ENCODE measurements at regions not wholly inside any gene's neighbourhood (a gene's known extent, or its start where the extent isn't known, plus 50 kb on each side); places are given as distances from the start of the nearest gene placed in this dataset.
"Not testable (repeated sequence)": the region's sequence is repeated elsewhere in the genome, so short reads cannot be mapped to it uniquely, and the experiment has no call there.

DNA sequence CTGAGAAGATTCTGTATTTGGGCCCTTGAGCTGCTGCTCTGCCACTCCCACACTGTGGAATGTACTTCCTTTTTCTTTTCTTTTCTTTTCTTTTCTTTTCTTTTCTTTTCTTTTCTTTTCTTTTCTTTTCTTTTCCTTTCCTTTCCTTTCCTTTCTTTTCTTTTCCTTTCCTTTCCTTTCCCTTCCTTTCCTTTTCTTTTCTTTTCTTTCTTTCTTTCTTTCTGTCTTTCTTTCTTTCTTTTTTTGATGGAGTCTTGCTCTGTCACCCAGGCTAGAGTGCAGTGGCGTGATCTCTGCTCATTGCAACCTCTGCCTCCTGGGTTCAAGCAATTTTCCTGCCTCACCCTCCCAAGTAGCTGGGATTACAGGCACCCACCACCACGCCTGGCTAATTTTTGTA, 89.8 kb downstream of the DNAAF6 start:
- DNase-seq (ENCODE audit: low spot score): not testable (repeated sequence)

DNA sequence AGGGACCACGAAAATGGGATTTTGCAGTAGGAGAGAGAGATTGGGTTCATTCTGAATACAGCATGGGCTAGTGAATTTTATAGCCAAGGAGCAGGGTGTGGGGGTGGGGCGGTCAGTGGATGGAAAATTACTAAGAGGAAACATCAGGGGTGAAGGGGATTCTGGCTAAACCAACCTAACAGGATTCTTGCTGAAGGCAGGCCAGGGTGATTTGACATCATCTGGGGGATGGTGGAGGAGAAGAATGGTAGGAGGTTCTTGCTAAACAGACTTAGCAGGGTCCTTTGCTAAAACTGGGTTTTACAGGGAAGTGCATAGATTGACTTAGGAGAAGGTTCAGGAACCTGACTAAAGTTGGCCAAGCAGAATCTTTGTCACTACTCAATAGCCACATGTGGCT, 91.9 kb downstream of the DNAAF6 start:
- DNase-seq (ENCODE audit: low spot score): no peak

DNA sequence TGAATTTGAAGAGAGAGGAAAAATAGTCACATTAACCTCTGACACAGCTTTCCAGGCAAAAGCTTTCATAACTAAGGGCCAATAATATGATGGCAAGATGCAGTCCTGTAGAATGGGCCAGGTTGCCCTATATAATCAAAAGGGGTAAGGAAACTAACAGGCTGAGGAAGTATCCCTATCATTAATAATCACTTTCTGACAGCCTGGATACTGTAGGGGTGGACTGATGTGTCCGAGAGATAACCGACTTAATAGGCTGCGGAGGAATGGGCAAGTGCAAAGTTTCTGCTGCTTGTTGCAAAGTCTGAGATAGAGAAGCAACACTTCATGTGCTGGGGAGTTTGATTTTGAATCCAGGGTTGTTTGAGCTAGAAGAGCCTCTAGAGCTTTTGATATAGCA, 94.8 kb downstream of the DNAAF6 start:
- DNase-seq (ENCODE audit: low spot score): no peak

DNA sequence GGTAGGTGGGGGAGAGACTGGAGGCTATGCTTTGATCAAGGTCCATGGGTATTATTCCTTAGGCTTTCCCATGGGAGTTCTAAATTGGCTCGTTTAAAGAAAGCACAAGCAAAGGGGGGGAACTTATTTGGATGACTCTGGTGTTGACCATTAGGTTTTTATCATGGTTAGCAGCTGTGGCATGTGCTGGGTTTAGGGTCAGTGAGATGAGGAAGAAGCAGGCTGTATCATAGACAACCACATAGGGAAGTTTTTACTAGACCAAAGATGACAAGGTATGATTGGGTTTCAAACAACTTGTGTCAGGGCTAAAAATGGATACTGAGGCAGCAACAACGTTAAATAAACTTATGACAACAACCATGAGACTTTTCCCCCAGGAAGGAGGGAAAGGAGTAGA, 97.7 kb downstream of the DNAAF6 start:
- DNase-seq (ENCODE audit: low spot score): no peak

- DNase-seq (ENCODE audit: low spot score): no peak
Measured at GRCh38 chrX:107323786-107324492, 117.5 kb downstream of the DNAAF6 start.

- DNase-seq (ENCODE audit: low spot score): peak; percentile 5
Measured at GRCh38 chrX:107324493-107325310, 118.3 kb downstream of the DNAAF6 start.

GRCh38 chrX:107325467-107325866, 119.1 kb downstream of the DNAAF6 start:
- DNase-seq (ENCODE audit: low spot score): no peak

DNA sequence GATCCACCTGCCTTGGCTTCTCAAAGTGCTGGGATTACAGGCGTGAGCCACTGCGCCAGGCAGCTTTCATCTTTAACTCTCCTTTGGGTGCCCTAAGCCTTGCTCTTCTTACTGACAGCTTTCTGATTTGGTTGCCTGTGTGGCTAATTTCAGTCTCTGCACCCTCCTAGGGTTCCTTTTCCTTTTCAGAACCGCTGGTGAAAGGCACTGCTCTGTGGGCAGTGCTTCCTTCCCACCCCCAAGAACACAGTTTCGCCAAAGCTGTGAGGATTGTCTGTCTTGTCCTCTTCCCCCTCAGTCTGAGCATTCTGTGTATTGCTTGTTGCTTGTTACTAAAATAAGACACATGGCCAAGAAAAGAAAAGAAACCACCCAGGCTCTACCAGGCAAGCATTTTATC, 101.4 kb upstream of the FRMPD3 start:
- DNase-seq (ENCODE audit: low spot score): peak; percentile 16

- no peak for DNase-seq (ENCODE audit: low spot score)
Measured at GRCh38 chrX:107348990-107349389, 100.5 kb upstream of the FRMPD3 start.

DNA sequence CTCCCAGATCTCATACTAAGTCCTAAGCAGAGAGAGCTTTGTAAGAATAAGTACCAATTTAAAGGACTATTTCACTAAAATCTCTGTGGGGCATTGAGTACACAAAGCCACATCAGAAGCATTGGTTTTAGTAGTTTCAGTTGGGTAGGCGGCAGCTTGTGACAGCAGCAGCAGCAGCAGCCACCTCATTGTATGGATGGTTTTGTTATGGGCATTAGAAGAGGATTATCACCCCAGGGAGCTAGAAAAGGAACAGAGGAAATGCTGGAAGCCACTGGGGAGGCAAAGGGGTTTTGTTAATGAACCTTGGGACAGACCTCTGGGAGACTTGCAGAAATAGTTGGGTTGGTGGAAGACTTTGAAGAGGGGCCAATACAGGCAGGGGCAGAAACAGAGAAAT, 93.9 kb upstream of the FRMPD3 start:
- DNase-seq (ENCODE audit: low spot score): no peak

GRCh38 chrX:107360788-107361360, 88.6 kb upstream of the FRMPD3 start:
- DNase-seq (ENCODE audit: low spot score): no peak

DNA sequence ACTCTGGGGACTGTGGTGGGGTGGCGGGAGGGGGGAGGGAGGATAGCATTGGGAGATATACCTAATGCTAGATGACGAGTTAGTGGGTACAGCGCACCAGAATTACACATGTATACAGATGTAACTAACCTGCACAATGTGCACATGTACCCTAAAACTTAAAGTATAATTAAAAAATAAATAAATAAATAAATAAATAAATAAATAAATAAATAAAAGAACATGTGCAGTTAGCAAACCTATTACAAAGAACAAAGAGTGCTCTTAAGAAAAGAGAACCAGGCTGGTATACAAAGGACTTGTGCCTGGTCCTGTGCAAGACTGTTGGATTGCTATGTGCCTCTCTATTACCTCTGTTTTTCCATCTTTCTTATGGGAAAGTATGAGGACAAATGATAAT, 79.3 kb upstream of the FRMPD3 start:
- DNase-seq (ENCODE audit: low spot score): not testable (repeated sequence)

DNA sequence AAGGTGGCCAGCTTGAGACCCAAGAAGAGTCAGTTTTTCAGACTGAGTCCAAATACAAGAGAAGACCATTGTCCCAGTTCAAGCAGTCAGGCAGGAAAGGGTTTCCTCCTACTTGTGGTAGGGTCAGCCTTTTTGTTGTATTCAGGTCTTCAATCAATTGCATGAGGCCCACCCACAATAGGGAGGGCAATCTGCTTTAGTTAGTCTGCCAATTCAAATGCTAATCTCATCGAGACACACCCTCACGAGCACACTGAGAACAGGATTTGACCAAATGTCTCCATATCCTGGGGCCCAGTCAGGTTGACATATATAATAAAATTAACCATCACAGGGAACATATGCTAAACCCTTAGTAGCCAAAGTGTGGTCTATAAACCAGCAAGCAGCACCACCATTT, 75.3 kb upstream of the FRMPD3 start:
- DNase-seq (ENCODE audit: low spot score): no peak

GRCh38 chrX:107374831-107375230, 74.6 kb upstream of the FRMPD3 start:
- no peak for DNase-seq (ENCODE audit: low spot score)

- DNase-seq (ENCODE audit: low spot score): not testable (repeated sequence)
Measured at GRCh38 chrX:107376186-107376585, 73.3 kb upstream of the FRMPD3 start.

DNA sequence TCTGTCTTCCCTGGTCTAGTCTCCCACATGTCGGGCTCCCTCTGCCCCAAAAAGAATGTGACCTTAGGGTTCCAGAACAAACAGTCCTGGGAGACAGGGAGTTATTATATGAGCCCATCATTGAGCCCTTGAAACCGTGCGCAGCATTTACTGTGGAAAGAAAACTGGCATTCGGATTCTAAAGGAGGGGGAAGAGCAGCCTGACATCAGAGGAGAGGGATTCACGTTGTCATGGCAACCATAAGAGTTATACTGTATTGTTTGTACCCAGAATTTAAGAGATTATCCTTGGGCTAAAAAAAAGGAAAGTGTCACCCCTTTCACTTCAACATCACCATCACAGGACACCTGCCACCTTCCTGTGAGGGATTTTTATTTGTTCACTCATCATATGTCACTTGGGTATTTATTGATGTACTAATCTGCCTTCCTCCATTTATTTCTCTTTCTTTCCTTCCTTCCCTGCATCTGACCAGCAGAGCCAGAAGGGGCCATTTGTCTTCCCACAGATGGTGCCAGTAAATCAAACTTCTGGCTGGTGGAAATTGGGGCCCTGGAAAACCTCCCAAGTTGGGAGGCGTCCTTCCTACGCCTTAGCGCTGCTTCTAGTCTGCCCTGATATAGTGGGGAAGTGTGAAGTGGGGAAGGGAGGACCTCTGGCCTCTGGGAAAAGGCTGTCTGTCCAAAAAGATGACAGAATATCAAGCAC, 64.9 kb upstream of the FRMPD3 start:
- DNase-seq (ENCODE audit: low spot score): no peak

GRCh38 chrX:107389726-107390125, 59.7 kb upstream of the FRMPD3 start:
- no peak for DNase-seq (ENCODE audit: low spot score)

DNA sequence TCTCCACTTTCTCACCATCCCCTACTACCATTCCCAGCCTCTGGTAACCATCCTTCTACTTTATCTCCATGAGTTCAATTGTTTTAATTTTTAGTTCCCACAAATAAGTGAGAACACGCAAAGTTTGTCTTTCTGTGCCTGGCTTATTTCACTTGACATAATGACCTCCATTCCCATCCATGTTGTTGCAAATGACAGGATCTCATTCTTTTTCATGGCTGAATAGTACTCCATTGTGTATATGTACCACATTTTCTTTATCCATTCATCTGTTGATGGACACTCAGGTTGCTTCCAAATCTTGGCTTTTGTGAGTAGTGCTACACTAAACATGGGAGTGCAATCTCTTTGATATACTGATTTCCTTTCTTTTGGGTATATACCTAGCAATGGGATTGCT, 55.8 kb upstream of the FRMPD3 start:
- DNase-seq (ENCODE audit: low spot score): not testable (repeated sequence)

DNA sequence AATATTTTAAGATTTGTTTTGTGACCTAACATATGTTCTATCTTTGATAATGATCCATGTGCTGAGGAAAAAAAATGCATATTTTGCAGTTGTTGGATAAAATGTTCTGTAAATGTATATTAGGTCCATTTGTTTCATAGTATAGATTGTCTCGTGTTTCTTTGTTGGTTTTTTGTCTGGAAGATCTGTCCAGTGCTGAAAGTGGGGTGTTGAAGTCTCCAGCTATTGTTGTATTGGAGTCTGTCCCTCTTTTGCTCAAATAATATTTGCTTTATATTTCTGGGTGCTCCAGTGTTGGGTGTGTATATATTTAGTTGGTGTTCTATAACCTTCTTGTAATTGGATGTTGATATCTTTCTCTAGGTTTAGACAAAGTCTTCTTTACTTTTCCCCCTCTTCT, 53.2 kb upstream of the FRMPD3 start:
- DNase-seq (ENCODE audit: low spot score): no peak

DNA sequence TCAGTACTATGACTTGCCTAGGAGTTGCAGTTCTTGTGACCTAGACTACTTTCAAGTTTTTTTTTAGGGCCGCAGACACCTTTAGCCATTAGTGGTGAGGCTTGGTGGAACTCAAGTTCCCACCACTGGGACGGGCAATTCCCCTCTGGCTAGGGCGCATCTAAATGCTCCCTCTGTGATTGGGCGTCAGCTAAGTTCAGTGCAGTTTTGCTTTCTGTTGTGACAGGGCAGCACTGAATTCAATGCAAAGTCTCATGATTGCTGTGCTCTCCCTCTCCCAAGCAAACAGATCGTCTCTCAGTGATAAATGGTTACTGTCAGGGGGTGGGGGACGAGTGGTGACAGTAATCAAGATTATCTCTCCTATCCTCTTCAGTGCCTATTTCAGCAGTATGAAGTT, 52.7 kb upstream of the FRMPD3 start:
- DNase-seq (ENCODE audit: low spot score): no peak

GRCh38 chrX:107398115-107398514, 51.3 kb upstream of the FRMPD3 start:
- peak; percentile 0 for DNase-seq (ENCODE audit: low spot score)
